ENCODE measurements at regions not wholly inside any gene's neighbourhood (a gene's known extent, or its start where the extent isn't known, plus 50 kb on each side); places are given as distances from the start of the nearest gene placed in this dataset.

- Histone ChIP-seq H3K4me3 (no peak overlapping the region), H3K27ac (no peak overlapping the region), H3K36me3 (no peaks in the 10 kb centered on the region), H3K27me3 (no peaks in the 10 kb centered on the region), H3K4me1 (peaks cover 18% of the 10 kb centered on the region), H3K9me3 (no peaks in the 10 kb centered on the region)
- no peak for DNase-seq (ENCODE audit: extremely low spot score in 2 of 2)
- TF ChIP-seq POLR2A (IDR thresholded peaks at IDR 0.05) = no peak
- TF ChIP-seq CTCF (IDR thresholded peaks at IDR 0.05) = no peak
- no peak for TF ChIP-seq POLR2AphosphoS5 (IDR thresholded peaks at IDR 0.05; ENCODE audit: insufficient read depth in 1 of 2, low read depth in 1 of 2)
- intact Hi-C loops (cut with DNase I) = no loop called here
Measured at GRCh38 chr10:3622845-3623621, 162.0 kb downstream of the KLF6 start.

DNA sequence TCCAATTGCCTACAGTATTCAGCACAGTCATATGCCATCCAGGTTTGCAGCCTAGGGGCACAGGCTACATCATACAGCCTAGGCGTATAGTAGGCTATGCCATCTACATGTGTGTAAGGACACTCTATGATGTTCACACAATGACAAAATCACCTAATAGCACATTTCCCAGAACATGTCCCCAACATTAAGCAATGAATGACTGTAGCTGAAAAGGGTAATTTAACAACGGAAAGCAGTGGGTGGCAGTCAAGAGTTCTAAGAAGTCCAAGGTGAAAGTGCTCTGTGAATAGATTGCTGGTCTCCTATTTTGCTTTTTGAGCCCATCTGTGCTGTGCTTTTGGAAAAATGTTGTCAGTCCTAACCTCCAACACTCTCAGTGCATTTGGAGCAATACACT, 162.6 kb downstream of the KLF6 start:
- TF ChIP-seq POLR2AphosphoS5 (IDR thresholded peaks at IDR 0.05; ENCODE audit: insufficient read depth in 1 of 2, low read depth in 1 of 2) (no peak), CTCF (IDR thresholded peaks at IDR 0.05) (no peak), POLR2A (IDR thresholded peaks at IDR 0.05) (no peak)
- Histone ChIP-seq H3K4me1 (peaks cover 18% of the 10 kb centered on the region), H3K27ac (no peak overlapping the region), H3K9me3 (no peaks in the 10 kb centered on the region), H3K36me3 (no peaks in the 10 kb centered on the region), H3K27me3 (no peaks in the 10 kb centered on the region), H3K4me3 (no peak overlapping the region)
- intact Hi-C loops (cut with DNase I) = no loop called here
- no peak for DNase-seq (ENCODE audit: extremely low spot score in 2 of 2)

GRCh38 chr10:3620818-3621217, 164.2 kb downstream of the KLF6 start:
- Histone ChIP-seq H3K36me3 (no peaks in the 10 kb centered on the region), H3K4me1 (peaks cover 18% of the 10 kb centered on the region), H3K27me3 (no peaks in the 10 kb centered on the region), H3K27ac (no peak overlapping the region), H3K9me3 (no peaks in the 10 kb centered on the region), H3K4me3 (no peak overlapping the region)
- TF ChIP-seq CTCF (IDR thresholded peaks at IDR 0.05) (no peak), POLR2AphosphoS5 (IDR thresholded peaks at IDR 0.05; ENCODE audit: insufficient read depth in 1 of 2, low read depth in 1 of 2) (no peak)
- intact Hi-C loops (cut with DNase I) = no loop called here
- DNase-seq (ENCODE audit: extremely low spot score in 2 of 2) = no peak

GRCh38 chr10:3619241-3619640, 165.8 kb downstream of the KLF6 start:
- Histone ChIP-seq H3K4me3 (no peak overlapping the region), H3K27me3 (no peaks in the 10 kb centered on the region), H3K4me1 (peaks cover 15% of the 10 kb centered on the region), H3K36me3 (no peaks in the 10 kb centered on the region), H3K27ac (no peak overlapping the region), H3K9me3 (no peaks in the 10 kb centered on the region)
- intact Hi-C loops (cut with DNase I) = no loop called here
- TF ChIP-seq POLR2AphosphoS5 (IDR thresholded peaks at IDR 0.05; ENCODE audit: insufficient read depth in 1 of 2, low read depth in 1 of 2) = no peak
- TF ChIP-seq CTCF (IDR thresholded peaks at IDR 0.05) = no peak
- no peak for TF ChIP-seq POLR2A (IDR thresholded peaks at IDR 0.05)
- no peak for DNase-seq (ENCODE audit: extremely low spot score in 2 of 2)

DNA sequence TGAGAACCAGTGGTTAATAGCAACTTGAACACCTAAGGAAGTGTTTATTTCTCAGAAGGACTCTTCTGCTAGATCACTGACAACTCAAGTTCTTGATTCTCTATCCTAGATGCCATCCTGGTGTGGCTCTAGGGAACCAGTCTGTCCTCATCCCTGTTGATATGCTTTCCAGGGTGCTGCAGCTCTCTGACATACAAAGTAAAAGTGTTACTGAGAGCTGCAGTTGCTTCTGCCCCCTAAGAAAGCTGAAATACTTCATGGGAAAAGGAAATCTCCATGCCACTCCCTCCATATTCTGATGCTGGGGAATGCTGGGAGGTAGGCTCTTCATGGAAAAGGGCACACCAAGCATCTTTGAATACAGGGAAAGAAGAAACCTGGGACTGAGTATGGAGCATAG, 168.1 kb downstream of the KLF6 start:
- Histone ChIP-seq H3K36me3 (no peaks in the 10 kb centered on the region), H3K4me1 (no peaks in the 10 kb centered on the region), H3K27ac (no peak overlapping the region), H3K27me3 (no peaks in the 10 kb centered on the region), H3K9me3 (no peaks in the 10 kb centered on the region), H3K4me3 (no peak overlapping the region)
- intact Hi-C loops (cut with DNase I) = no loop called here
- no peak for TF ChIP-seq CTCF (IDR thresholded peaks at IDR 0.05)
- TF ChIP-seq POLR2AphosphoS5 (IDR thresholded peaks at IDR 0.05; ENCODE audit: insufficient read depth in 1 of 2, low read depth in 1 of 2) = no peak
- TF ChIP-seq POLR2A (IDR thresholded peaks at IDR 0.05) = no peak
- no peak for DNase-seq (ENCODE audit: extremely low spot score in 2 of 2)

Data from vagina (tissue), 2 donors.